ENCODE measurements at regions not wholly inside any gene's neighbourhood (a gene's known extent, or its start where the extent isn't known, plus 50 kb on each side); places are given as distances from the start of the nearest gene placed in this dataset.

DNA sequence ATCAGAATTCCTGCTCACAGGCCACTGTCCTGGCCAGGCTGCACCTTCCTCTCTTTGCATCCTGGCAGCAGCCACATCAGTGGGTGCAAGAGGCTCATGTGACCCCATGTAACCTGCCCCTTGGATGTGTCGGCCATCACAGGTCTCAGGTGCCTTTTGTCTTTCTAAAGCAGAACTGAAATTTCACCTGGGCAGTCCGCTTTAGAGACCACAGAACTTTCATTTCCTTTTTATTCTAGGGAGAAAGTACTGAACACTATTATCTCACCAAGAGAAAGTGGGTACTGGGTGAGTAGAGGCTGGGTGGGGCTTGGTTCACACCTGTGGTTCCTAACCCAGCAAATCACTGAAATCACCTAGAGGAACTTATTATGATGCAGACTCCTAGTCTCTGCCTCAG lies 51.7 kb upstream of the NUP160 start:
- TF ChIP-seq EZH2 (IDR thresholded peaks at IDR 0.05) (no peak), JUND (IDR thresholded peaks at IDR 0.05) (no peak), ZNF274 (IDR thresholded peaks at IDR 0.05; ENCODE audit: low read depth, low read length) (no peak), EGR1 (IDR thresholded peaks at IDR 0.05; ENCODE audit: low read depth) (no peak)
- TF ChIP-seq, protein P1, sequence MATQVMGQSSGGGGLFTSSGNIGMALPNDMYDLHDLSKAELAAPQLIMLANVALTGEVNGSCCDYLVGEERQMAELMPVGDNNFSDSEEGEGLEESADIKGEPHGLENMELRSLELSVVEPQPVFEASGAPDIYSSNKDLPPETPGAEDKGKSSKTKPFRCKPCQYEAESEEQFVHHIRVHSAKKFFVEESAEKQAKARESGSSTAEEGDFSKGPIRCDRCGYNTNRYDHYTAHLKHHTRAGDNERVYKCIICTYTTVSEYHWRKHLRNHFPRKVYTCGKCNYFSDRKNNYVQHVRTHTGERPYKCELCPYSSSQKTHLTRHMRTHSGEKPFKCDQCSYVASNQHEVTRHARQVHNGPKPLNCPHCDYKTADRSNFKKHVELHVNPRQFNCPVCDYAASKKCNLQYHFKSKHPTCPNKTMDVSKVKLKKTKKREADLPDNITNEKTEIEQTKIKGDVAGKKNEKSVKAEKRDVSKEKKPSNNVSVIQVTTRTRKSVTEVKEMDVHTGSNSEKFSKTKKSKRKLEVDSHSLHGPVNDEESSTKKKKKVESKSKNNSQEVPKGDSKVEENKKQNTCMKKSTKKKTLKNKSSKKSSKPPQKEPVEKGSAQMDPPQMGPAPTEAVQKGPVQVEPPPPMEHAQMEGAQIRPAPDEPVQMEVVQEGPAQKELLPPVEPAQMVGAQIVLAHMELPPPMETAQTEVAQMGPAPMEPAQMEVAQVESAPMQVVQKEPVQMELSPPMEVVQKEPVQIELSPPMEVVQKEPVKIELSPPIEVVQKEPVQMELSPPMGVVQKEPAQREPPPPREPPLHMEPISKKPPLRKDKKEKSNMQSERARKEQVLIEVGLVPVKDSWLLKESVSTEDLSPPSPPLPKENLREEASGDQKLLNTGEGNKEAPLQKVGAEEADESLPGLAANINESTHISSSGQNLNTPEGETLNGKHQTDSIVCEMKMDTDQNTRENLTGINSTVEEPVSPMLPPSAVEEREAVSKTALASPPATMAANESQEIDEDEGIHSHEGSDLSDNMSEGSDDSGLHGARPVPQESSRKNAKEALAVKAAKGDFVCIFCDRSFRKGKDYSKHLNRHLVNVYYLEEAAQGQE (IDR thresholded peaks at IDR 0.05; ENCODE audit: low read depth): no peak
- Histone ChIP-seq H3K4me2 (ENCODE audit: low read length) (no peak overlapping the region), H3K27me3 (ENCODE audit: insufficient read depth, low read length) (no peaks in the 10 kb centered on the region), H3K9ac (ENCODE audit: low read length) (no peak overlapping the region), H3K4me1 (ENCODE audit: control insufficient read depth in 1 of 2, insufficient read depth in 2 of 2, low read length in 2 of 2) (no peaks in the 10 kb centered on the region), H3K9me3 (ENCODE audit: control insufficient read depth in 1 of 2, insufficient read depth in 1 of 2, low read depth in 1 of 2, low read length in 2 of 2) (no peaks in the 10 kb centered on the region), H3K79me2 (ENCODE audit: insufficient read depth, low read length) (no peaks in the 10 kb centered on the region), H2AFZ (ENCODE audit: low read depth, low read length, poor library complexity, severe bottlenecking) (no peak overlapping the region), H3K27ac (ENCODE audit: low read depth, low read length) (no peak overlapping the region), H4K20me1 (ENCODE audit: insufficient read depth) (no peaks in the 10 kb centered on the region), H3K9me2 (ENCODE audit: insufficient read depth) (no peaks in the 10 kb centered on the region), H3K36me3 (ENCODE audit: control insufficient read depth in 1 of 2, insufficient read depth in 2 of 2, low read length in 2 of 2) (no peaks in the 10 kb centered on the region), H3K4me3 (replicated peaks in 1 of 2; ENCODE audit: low read depth in 1 of 2, low read length in 2 of 2) (no peak overlapping the region)
- ChIA-PET RAD21 (ENCODE audit: low non-redundant PET in 1 of 2, low total read pairs in 2 of 2, uncharacterized antibody in 2 of 2, unreplicated experiment in 2 of 2) (no interaction called here), CTCF (no interaction called here), POLR2A (no interaction called here)
- DNase-seq (ENCODE audit: low read depth, low spot score) (no peak), ATAC-seq (no peak)
- BruUV-seq (replicated peaks): no TSS peak
- intact Hi-C loops (cut with micrococcal nuclease): no loop called here
